Panc1 (cell line): ENCODE measurements at regions not wholly inside any gene's neighbourhood (a gene's known extent, or its start where the extent isn't known, plus 50 kb on each side); places are given as distances from the start of the nearest gene placed in this dataset.

Experiments used
- ATAC-seq: fragments of 200-7000 bp; cut with Tn5 transposase; 2 replicates; pipeline ENCODE4 v1.9.1; 2020; ENCODE audit warnings: mild to moderate bottlenecking, moderate library complexity
- BruUV-seq: library from RNA; stranded (reverse); fragments of 400-500 nt; replicated peaks from 2 replicates; lab custom pipeline; 2021; lab: Mats Ljungman, UMichigan
- CTCF ChIA-PET: fragments of 300-600 bp; sonication (Branson Sonifier 250); formaldehyde crosslinking; loops from one replicate; lab custom pipeline; 2022; ENCODE audit warnings: antibody characterized with exemption; lab: Charles Lee
- POLR2A ChIA-PET: fragments of 300-600 bp; sonication (Branson Sonifier 250); formaldehyde crosslinking; loops from one replicate; lab custom pipeline; 2022; ENCODE audit warnings: antibody characterized with exemption; lab: Charles Lee
- DNase-seq: peaks from one replicate; pipeline ENCODE4 v3.0.0-alpha.2; 2010; ENCODE audit warnings: low read depth, low spot score
- H3K27ac ChIP-seq: 2 replicates; pipeline ENCODE4 v1.5.1; 2011; ENCODE audit warnings: mild to moderate bottlenecking, low read length, inconsistent platforms
- H3K27me3 ChIP-seq: fragments of 200-500 bp; sonication (Bioruptor generic); 2 replicates; pipeline ENCODE4 v1.6.0; 2014; ENCODE audit warnings: low read length, inconsistent platforms; ENCODE audit not compliant: control insufficient read depth, insufficient read depth
- H3K36me3 ChIP-seq: fragments of 200-500 bp; sonication (Bioruptor generic); 2 replicates; pipeline ENCODE4 v1.5.1; 2014; ENCODE audit warnings: inconsistent platforms, mild to moderate bottlenecking, low read length, moderate library complexity; ENCODE audit not compliant: control insufficient read depth, insufficient read depth
- H3K4me1 ChIP-seq: 2 replicates; pipeline ENCODE4 v1.5.1; 2011; ENCODE audit warnings: inconsistent platforms, mild to moderate bottlenecking, low read length, moderate library complexity; ENCODE audit not compliant: control insufficient read depth, insufficient read depth
- H3K4me3 ChIP-seq, 2 experiments: 2 replicates each; pipeline ENCODE4 v1.5.1; 2011 to 2012; ENCODE audit warnings: low read depth in 2 of 2, low read length in 2 of 2, mild to moderate bottlenecking in 2 of 2, inconsistent platforms in 1 of 2, moderate library complexity in 1 of 2
- H3K9me3 ChIP-seq: fragments of 200-500 bp; sonication (Bioruptor generic); 2 replicates; pipeline ENCODE4 v1.5.1; 2014; ENCODE audit warnings: low read depth, mild to moderate bottlenecking, inconsistent platforms, low read length, moderate library complexity; ENCODE audit not compliant: control insufficient read depth, insufficient read depth
- POLR2AphosphoS5 ChIP-seq: IDR thresholded peaks from 2 replicates; pipeline ENCODE4 v1.6.1; 2012; ENCODE audit warnings: mild to moderate bottlenecking, low read depth, low read length, moderate library complexity
- REST ChIP-seq, 2 experiments: IDR thresholded peaks; 2 replicates each; pipeline ENCODE4 v1.6.1; 2011 to 2012; ENCODE audit warnings: low read depth in 2 of 2, control low read depth in 1 of 2, low read length in 1 of 2, mild to moderate bottlenecking in 1 of 2, moderate library complexity in 1 of 2; ENCODE audit not compliant: insufficient read depth in 1 of 2
- SIN3A ChIP-seq: IDR thresholded peaks from 2 replicates; pipeline ENCODE4 v1.6.1; 2012; ENCODE audit warnings: low read depth, mild to moderate bottlenecking, low read length, moderate library complexity, borderline replicate concordance; ENCODE audit not compliant: insufficient read depth
- TCF7L2 ChIP-seq: IDR thresholded peaks from 2 replicates; pipeline ENCODE4 v1.6.1; 2011; ENCODE audit warnings: mild to moderate bottlenecking, low read depth, low read length, inconsistent platforms
- in situ Hi-C: cut with HindIII; loops from 2 replicates; pipeline ENCODE4 v1.10.0; 2016; ENCODE audit warnings: low sequenced_read_pairs, low pct_unique_long_range_greater_than_20kb
- intact Hi-C: fragments of 100-400 bp; cut with micrococcal nuclease; formaldehyde crosslinking; loops from one replicate; pipeline ENCODE4 v1.10.0; 2022; ENCODE audit not compliant: unreplicated experiment
- TF ChIP-seq, protein P1 (sequence below): fragments of 450-650 bp; IDR thresholded peaks from 2 replicates; pipeline ENCODE4 v1.5.1; 2017; ENCODE audit warnings: mild to moderate bottlenecking

DNA sequence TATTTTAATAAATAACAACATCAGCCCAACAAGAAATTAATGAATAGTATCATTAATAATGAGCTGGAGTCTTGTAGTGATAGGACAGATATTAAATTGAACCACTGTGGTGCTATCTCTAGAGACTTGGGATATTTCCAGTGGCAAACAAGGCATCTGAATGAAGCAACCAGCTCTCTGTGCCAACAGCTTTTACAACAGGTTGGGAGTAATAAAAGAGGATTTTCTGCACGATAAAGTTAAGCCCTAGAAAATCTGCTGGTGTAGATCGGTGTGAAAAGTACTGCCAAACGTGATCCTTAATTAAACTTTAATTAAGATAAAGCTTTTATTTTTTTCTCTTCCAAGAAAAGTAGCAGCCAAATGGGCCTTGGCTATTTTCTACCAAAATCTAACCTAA lies 385.5 kb downstream of the NR4A2 start:
- DNase-seq (no peak), ATAC-seq (no peak)
- no peaks in the 10 kb centered on the region for H3K9me3 ChIP-seq
- no peak overlapping the region for H3K27ac ChIP-seq
- in situ Hi-C loops (no loop called here), intact Hi-C loops (no loop called here)
- ChIA-PET CTCF (no interaction called here), POLR2A (no interaction called here)
- no peaks in the 10 kb centered on the region for H3K27me3 ChIP-seq
- H3K4me1 ChIP-seq = no peaks in the 10 kb centered on the region
- BruUV-seq = no TSS peak
- H3K36me3 ChIP-seq = no peaks in the 10 kb centered on the region
- TF ChIP-seq POLR2AphosphoS5 = no peak
- no peak for TF ChIP-seq SIN3A
- TF ChIP-seq, protein P1, sequence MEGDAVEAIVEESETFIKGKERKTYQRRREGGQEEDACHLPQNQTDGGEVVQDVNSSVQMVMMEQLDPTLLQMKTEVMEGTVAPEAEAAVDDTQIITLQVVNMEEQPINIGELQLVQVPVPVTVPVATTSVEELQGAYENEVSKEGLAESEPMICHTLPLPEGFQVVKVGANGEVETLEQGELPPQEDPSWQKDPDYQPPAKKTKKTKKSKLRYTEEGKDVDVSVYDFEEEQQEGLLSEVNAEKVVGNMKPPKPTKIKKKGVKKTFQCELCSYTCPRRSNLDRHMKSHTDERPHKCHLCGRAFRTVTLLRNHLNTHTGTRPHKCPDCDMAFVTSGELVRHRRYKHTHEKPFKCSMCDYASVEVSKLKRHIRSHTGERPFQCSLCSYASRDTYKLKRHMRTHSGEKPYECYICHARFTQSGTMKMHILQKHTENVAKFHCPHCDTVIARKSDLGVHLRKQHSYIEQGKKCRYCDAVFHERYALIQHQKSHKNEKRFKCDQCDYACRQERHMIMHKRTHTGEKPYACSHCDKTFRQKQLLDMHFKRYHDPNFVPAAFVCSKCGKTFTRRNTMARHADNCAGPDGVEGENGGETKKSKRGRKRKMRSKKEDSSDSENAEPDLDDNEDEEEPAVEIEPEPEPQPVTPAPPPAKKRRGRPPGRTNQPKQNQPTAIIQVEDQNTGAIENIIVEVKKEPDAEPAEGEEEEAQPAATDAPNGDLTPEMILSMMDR = no peak
- no peak for TF ChIP-seq TCF7L2
- H3K4me3 ChIP-seq = no peak overlapping the region

DNA sequence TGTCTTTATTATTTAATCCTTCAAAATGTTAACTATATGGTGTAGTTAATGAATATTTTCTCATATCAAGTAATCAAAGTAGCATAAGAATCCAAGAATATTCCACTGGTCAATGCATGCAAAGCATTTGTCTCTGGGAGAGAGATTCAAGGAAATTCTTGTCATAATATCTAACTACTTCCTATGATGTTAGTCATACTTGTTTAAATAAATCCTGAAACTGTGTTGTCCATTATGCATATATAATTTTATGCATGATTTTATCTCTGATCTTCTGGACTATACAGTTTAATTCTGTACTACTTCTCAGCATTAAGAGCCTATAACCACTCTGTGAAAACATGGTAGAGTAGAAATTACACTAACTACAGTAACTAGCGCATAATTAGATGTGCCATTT lies 388.3 kb downstream of the NR4A2 start:
- no TSS peak for BruUV-seq
- Histone ChIP-seq H3K27ac (no peak overlapping the region), H3K4me1 (no peaks in the 10 kb centered on the region), H3K4me3 (no peak overlapping the region), H3K27me3 (no peaks in the 10 kb centered on the region), H3K9me3 (no peaks in the 10 kb centered on the region), H3K36me3 (no peaks in the 10 kb centered on the region)
- ATAC-seq (no peak), DNase-seq (no peak)
- TF ChIP-seq TCF7L2 (no peak), SIN3A (no peak), POLR2AphosphoS5 (no peak), REST (IDR thresholded peaks at IDR 0.05; ENCODE audit: insufficient read depth in 1 of 2, low read depth in 2 of 2, low read length in 1 of 2) (no peak)
- TF ChIP-seq, protein P1 = no peak
- POLR2A ChIA-PET = no interaction called here
- CTCF ChIA-PET = no interaction called here
- in situ Hi-C loops (no loop called here), intact Hi-C loops (no loop called here)
